MM.1S (cell line): ENCODE measurements at regions not wholly inside any gene's neighbourhood (a gene's known extent, or its start where the extent isn't known, plus 50 kb on each side); places are given as distances from the start of the nearest gene placed in this dataset.

ENCODE experiments used
- DNase-seq: peaks from one replicate; pipeline ENCODE4 v3.0.0-alpha.2; 2015
- H2AFZ ChIP-seq: fragments of 300-600 bp; sonication (generic); 2 replicates; pipeline ENCODE4 v1.6.0; 2016; ENCODE audit warnings: antibody characterized with exemption, low read length
- H3F3A ChIP-seq: fragments of 300-600 bp; sonication (generic); 2 replicates; pipeline ENCODE4 v1.6.1; 2016; ENCODE audit warnings: mild to moderate bottlenecking, antibody characterized with exemption, low read length, moderate library complexity, mixed read lengths; ENCODE audit not compliant: insufficient read depth
- H3K27ac ChIP-seq: fragments of 300-600 bp; sonication (generic); 2 replicates; pipeline ENCODE4 v1.5.1; 2016; ENCODE audit warnings: mild to moderate bottlenecking, low read length
- H3K27me3 ChIP-seq: fragments of 300-600 bp; sonication (generic); replicated peaks from 2 replicates; pipeline ENCODE4 v1.6.0; 2016; ENCODE audit warnings: low read length; ENCODE audit not compliant: insufficient read depth
- H3K36me3 ChIP-seq: fragments of 300-600 bp; sonication (generic); replicated peaks from 2 replicates; pipeline ENCODE4 v1.6.1; 2016; ENCODE audit warnings: mild to moderate bottlenecking, low read length, mixed read lengths; ENCODE audit not compliant: insufficient read depth
- H3K4me1 ChIP-seq: fragments of 300-600 bp; sonication (generic); 2 replicates; pipeline ENCODE4 v1.6.1; 2016; ENCODE audit warnings: low read length, mixed read lengths
- H3K4me2 ChIP-seq: fragments of 300-600 bp; sonication (generic); 2 replicates; pipeline ENCODE4 v1.6.0; 2016; ENCODE audit warnings: low read depth, low read length
- H3K4me3 ChIP-seq: fragments of 300-600 bp; sonication (generic); 2 replicates; pipeline ENCODE4 v1.5.1; 2016; ENCODE audit warnings: low read length, mixed read lengths
- H3K79me2 ChIP-seq: fragments of 300-600 bp; sonication (generic); 2 replicates; pipeline ENCODE4 v1.6.1; 2016; ENCODE audit warnings: mixed run types, low read length, mixed read lengths
- H3K9ac ChIP-seq: fragments of 300-600 bp; sonication (generic); 2 replicates; pipeline ENCODE4 v1.6.1; 2016; ENCODE audit warnings: low read length, mixed read lengths
- H3K9me2 ChIP-seq: fragments of 300-600 bp; sonication (generic); replicated peaks from 2 replicates; pipeline ENCODE4 v1.6.1; 2016; ENCODE audit warnings: mild to moderate bottlenecking, low read length, mixed read lengths; ENCODE audit not compliant: insufficient read depth
- H3K9me3 ChIP-seq: fragments of 300-600 bp; sonication (generic); replicated peaks from 2 replicates; pipeline ENCODE4 v1.6.1; 2016; ENCODE audit warnings: mild to moderate bottlenecking, low read length, mixed read lengths; ENCODE audit not compliant: insufficient read depth
- H4K20me1 ChIP-seq: fragments of 300-600 bp; sonication (generic); 2 replicates; pipeline ENCODE4 v1.6.1; 2016; ENCODE audit warnings: mild to moderate bottlenecking, low read length, moderate library complexity, mixed read lengths; ENCODE audit not compliant: insufficient read depth
- CTCF ChIP-seq: fragments of 300-600 bp; sonication (generic); IDR thresholded peaks from 2 replicates; pipeline ENCODE4 v1.5.1; 2016; ENCODE audit warnings: antibody characterized with exemption, low read length, mixed read lengths
- EZH2 ChIP-seq: fragments of 300-600 bp; sonication (generic); optimal IDR thresholded peaks from 2 replicates; pipeline ENCODE3; 2017; ENCODE audit warnings: low read depth, mild to moderate bottlenecking, antibody characterized with exemption, low read length, mixed read lengths
- EZH2phosphoT487 ChIP-seq: fragments of 300-600 bp; sonication (generic); IDR thresholded peaks from 2 replicates; pipeline ENCODE4 v1.6.1; 2018; ENCODE audit warnings: antibody characterized with exemption, low read length

GRCh38 chr10:10833955-10834354, 183.7 kb upstream of the CELF2 start:
- no peak overlapping the region for H3K9ac ChIP-seq
- H3K27me3 ChIP-seq, result no peaks in the 10 kb centered on the region
- no peaks in the 10 kb centered on the region for H3K36me3 ChIP-seq
- DNase-seq, result no peak
- H3K4me3 ChIP-seq, result no peak overlapping the region
- no peaks in the 10 kb centered on the region for H3K79me2 ChIP-seq
- no peaks in the 10 kb centered on the region for H3K4me1 ChIP-seq
- H3K9me2 ChIP-seq, result no peaks in the 10 kb centered on the region
- H2AFZ ChIP-seq, result no peak overlapping the region
- no peaks in the 10 kb centered on the region for H3K9me3 ChIP-seq
- H4K20me1 ChIP-seq, result no peaks in the 10 kb centered on the region
- no peak overlapping the region for H3K4me2 ChIP-seq
- no peaks in the 10 kb centered on the region for H3F3A ChIP-seq
- TF ChIP-seq EZH2phosphoT487 (no peak), CTCF (no peak), EZH2 (no peak)
- H3K27ac ChIP-seq, result no peak overlapping the region

GRCh38 chr10:10844251-10844650, 173.4 kb upstream of the CELF2 start:
- TF ChIP-seq EZH2phosphoT487 (no peak), EZH2 (no peak), CTCF (no peak)
- no peak for DNase-seq
- no peaks in the 10 kb centered on the region for H3K27me3 ChIP-seq
- no peak overlapping the region for H2AFZ ChIP-seq
- no peaks in the 10 kb centered on the region for H3K9me3 ChIP-seq
- H3K79me2 ChIP-seq, result no peaks in the 10 kb centered on the region
- no peaks in the 10 kb centered on the region for H3K4me1 ChIP-seq
- H3K27ac ChIP-seq, result no peak overlapping the region
- no peak overlapping the region for H3K9ac ChIP-seq
- no peak overlapping the region for H3K4me3 ChIP-seq
- no peaks in the 10 kb centered on the region for H3F3A ChIP-seq
- H3K4me2 ChIP-seq, result no peak overlapping the region
- no peaks in the 10 kb centered on the region for H3K36me3 ChIP-seq
- H4K20me1 ChIP-seq, result no peaks in the 10 kb centered on the region
- H3K9me2 ChIP-seq, result no peaks in the 10 kb centered on the region

- H3K4me2 ChIP-seq, result no peak overlapping the region
- TF ChIP-seq EZH2 (no peak), CTCF (no peak)
- no peaks in the 10 kb centered on the region for H3F3A ChIP-seq
- no peak overlapping the region for H3K27ac ChIP-seq
- no peak overlapping the region for H3K9ac ChIP-seq
- H3K4me1 ChIP-seq, result no peaks in the 10 kb centered on the region
- no peak overlapping the region for H2AFZ ChIP-seq
- H3K9me2 ChIP-seq, result no peaks in the 10 kb centered on the region
- DNase-seq, result no peak
- H3K36me3 ChIP-seq, result no peaks in the 10 kb centered on the region
- no peak overlapping the region for H3K4me3 ChIP-seq
- H3K79me2 ChIP-seq, result no peaks in the 10 kb centered on the region
- H4K20me1 ChIP-seq, result no peaks in the 10 kb centered on the region
- H3K27me3 ChIP-seq, result no peaks in the 10 kb centered on the region
- no peaks in the 10 kb centered on the region for H3K9me3 ChIP-seq
Observed at GRCh38 chr10:10845185-10845584, 172.5 kb upstream of the CELF2 start.
